ENCODE measurements at regions not wholly inside any gene's neighbourhood (a gene's known extent, or its start where the extent isn't known, plus 50 kb on each side); places are given as distances from the start of the nearest gene placed in this dataset.

- no peak overlapping the region for H3K4me3 ChIP-seq
- intact Hi-C loops (cut with DNase I): no loop called here
- H3K9me3 ChIP-seq (replicated peaks in 1 of 3): no peaks in the 10 kb centered on the region
- H3K4me1 ChIP-seq (replicated peaks in 1 of 2): no peaks in the 10 kb centered on the region
- H3K27ac ChIP-seq: no peak overlapping the region
- no peak for TF ChIP-seq POLR2A (IDR thresholded peaks at IDR 0.05)
- WGBS, 4 donors: 54 to 79% (median 70%) methylated on average over 1 of the region's 1 CpG
- no peaks in the 10 kb centered on the region for H3K27me3 ChIP-seq
- DNase-seq: no peak
- H3K36me3 ChIP-seq (replicated peaks in 1 of 2): no peaks in the 10 kb centered on the region
These were observed 100.2 kb upstream of the PRICKLE1 start for GRCh38 chr12:42689699-42690098.

GRCh38 chr12:42686514-42687172 is 97.1 kb upstream of the PRICKLE1 start:
- Histone ChIP-seq H3K4me1 (replicated peaks in 1 of 2) (no peaks in the 10 kb centered on the region), H3K27ac (no peak overlapping the region), H3K36me3 (replicated peaks in 1 of 2) (no peaks in the 10 kb centered on the region), H3K27me3 (no peaks in the 10 kb centered on the region), H3K9me3 (replicated peaks in 1 of 3) (no peaks in the 10 kb centered on the region), H3K4me3 (no peak overlapping the region)
- DNase-seq: no peak
- intact Hi-C loops (cut with DNase I): no loop called here
- WGBS, 4 donors: 68 to 89% (median 72%) methylated on average over 3 of the region's 3 CpGs
- TF ChIP-seq CTCF (IDR thresholded peaks at IDR 0.05): no peak

DNA sequence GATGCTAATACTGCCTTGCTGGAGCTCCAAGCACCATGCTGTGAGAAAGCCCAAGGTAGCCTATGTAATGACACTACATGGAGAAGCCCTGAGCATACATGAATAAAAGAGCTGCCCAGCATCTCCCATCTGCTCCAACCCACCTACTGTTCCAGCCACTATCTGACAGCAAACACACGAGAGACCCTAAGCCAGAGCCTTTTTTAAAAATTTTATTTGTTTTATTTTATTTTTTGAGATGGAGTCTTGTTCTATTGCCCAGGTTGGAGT is 95.2 kb upstream of the PRICKLE1 start:
- intact Hi-C loops (cut with DNase I): no loop called here
- Histone ChIP-seq H3K4me1 (replicated peaks in 1 of 2) (no peaks in the 10 kb centered on the region), H3K27me3 (no peaks in the 10 kb centered on the region), H3K4me3 (no peak overlapping the region), H3K9me3 (replicated peaks in 1 of 3) (no peaks in the 10 kb centered on the region), H3K36me3 (replicated peaks in 1 of 2) (no peaks in the 10 kb centered on the region), H3K27ac (no peak overlapping the region)
- DNase-seq: no peak
- TF ChIP-seq POLR2A (IDR thresholded peaks at IDR 0.05): no peak
- no peak for TF ChIP-seq CTCF (IDR thresholded peaks at IDR 0.05)
- 53 to 85% (median 67%) methylated on average over 1 of the region's 1 CpG for WGBS, 4 donors

DNA sequence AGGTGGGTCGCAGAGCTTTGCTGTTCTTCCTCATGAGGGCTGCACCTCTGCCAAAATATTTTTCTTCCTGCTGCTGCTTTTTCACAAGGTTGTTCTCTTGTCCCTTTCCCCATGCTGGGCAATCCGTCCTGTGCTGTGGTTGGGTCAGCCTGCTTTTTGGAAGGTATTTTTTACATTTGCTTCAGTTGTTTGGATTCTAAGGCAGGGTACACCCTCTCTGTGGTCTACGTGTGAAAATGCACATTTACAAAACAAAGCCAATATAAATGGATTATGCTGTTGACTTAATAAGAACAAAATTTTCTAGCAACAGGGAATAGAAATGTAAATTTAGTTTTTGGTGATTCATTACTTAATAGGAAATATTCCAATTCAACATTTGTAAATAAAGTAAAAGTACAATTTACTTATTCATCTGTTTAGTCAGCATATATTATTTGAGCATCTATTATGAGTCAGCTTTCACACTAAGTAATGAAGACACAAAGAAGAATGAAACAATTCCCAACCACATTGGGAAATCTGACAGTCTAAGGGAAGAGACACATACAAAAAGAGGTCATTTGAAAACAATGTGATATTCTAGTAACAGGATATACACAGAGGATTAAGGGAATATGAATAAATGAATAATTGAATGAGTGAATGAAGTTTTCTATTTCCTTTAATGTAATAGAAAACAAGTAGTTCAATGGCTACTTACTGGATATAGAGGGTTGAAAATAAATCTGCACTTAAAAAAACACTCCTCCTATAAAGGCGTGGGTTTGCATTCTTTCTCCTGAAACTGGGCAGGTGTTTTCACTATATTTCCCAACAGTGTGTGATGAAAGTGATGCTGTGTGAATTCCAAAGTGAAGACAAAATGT is 94.6 kb upstream of the PRICKLE1 start:
- no peaks in the 10 kb centered on the region for H3K4me1 ChIP-seq (replicated peaks in 1 of 2)
- WGBS, 4 donors: 39 to 60% (median 52%) methylated on average over 4 of the region's 4 CpGs
- no peak for DNase-seq
- no peak overlapping the region for H3K4me3 ChIP-seq
- no peaks in the 10 kb centered on the region for H3K36me3 ChIP-seq (replicated peaks in 1 of 2)
- no peaks in the 10 kb centered on the region for H3K9me3 ChIP-seq (replicated peaks in 1 of 3)
- H3K27me3 ChIP-seq: no peaks in the 10 kb centered on the region
- TF ChIP-seq POLR2A (IDR thresholded peaks at IDR 0.05) (no peak), CTCF (IDR thresholded peaks at IDR 0.05) (no peak)
- intact Hi-C loops (cut with DNase I): no loop called here
- H3K27ac ChIP-seq: no peak overlapping the region

DNA sequence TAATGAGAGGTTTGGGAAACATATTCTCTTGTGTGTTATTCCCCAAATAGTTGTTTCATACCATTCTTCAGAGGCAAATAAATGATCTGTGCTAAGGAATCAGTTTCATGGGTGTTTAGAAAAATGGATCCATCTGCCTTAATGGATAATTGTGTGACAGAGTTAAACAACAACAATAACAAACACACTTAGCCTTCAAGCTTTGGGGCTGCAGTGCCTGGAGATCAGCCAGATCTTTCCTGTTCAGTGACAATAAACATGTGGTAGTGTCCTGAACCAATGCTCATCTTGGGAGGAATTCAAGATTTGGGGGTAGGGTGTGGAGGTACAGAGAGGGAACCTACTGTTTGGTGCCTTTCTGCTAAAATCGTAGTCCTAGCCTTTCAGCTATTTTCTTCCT is 93.7 kb upstream of the PRICKLE1 start:
- H3K4me1 ChIP-seq (replicated peaks in 1 of 2): no peaks in the 10 kb centered on the region
- 56 to 73% (median 67%) methylated on average over 1 of the region's 1 CpG for WGBS, 4 donors
- no peak overlapping the region for H3K4me3 ChIP-seq
- intact Hi-C loops (cut with DNase I): no loop called here
- TF ChIP-seq CTCF (IDR thresholded peaks at IDR 0.05) (no peak), POLR2A (IDR thresholded peaks at IDR 0.05) (no peak)
- H3K27ac ChIP-seq: no peak overlapping the region
- DNase-seq: no peak
- no peaks in the 10 kb centered on the region for H3K9me3 ChIP-seq (replicated peaks in 1 of 3)
- H3K36me3 ChIP-seq (replicated peaks in 1 of 2): no peaks in the 10 kb centered on the region
- no peaks in the 10 kb centered on the region for H3K27me3 ChIP-seq

All from adrenal gland (tissue), 9 donors.